ENCODE measurements at regions not wholly inside any gene's neighbourhood (a gene's known extent, or its start where the extent isn't known, plus 50 kb on each side); places are given as distances from the start of the nearest gene placed in this dataset.

DNA sequence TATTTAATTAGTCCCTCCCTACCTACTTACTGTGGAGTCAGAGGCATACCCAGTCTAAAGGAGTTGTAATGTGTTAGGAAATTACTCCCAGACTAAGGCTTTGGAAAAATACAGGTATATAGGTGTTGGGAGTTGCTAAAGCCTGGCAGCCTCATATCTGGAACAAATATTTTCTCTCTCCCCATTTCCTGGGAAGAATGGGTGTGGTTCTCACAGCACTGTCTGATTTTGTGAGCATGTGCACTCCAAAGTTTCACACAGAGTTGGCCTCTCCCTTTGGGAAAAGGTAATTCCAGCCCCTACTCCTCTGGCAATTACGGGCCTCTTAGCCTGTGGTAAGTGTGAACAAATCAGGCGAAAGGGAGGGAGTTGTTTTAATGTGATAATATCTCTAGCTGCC is 187.0 kb downstream of the MID1IP1 start:
- Histone ChIP-seq H2BK15ac (ENCODE audit: low read depth, poor library complexity, severe bottlenecking) (no peak overlapping the region), H3K27ac (ENCODE audit: low read length, poor library complexity, severe bottlenecking) (no peak overlapping the region), H3K18ac (ENCODE audit: low read depth in 1 of 2, low read length in 2 of 2) (no peak overlapping the region), H2BK5ac (ENCODE audit: low read depth, low read length, poor library complexity, severe bottlenecking) (no peak overlapping the region), H3K9ac (ENCODE audit: low read length) (no peak overlapping the region), H4K8ac (ENCODE audit: low read length) (no peak overlapping the region), H2AK5ac (ENCODE audit: low read length, severe bottlenecking) (no peak overlapping the region), H3K4me1 (ENCODE audit: control insufficient read depth, insufficient read depth, low read depth, low read length) (no peaks in the 10 kb centered on the region), H2BK12ac (ENCODE audit: low read length in 2 of 2) (no peak overlapping the region), H2AFZ (ENCODE audit: low read depth, low read length) (no peak overlapping the region), H3K14ac (ENCODE audit: low read length in 2 of 2) (no peak overlapping the region), H2BK120ac (ENCODE audit: low read depth, low read length) (no peak overlapping the region), H3K4me3 (ENCODE audit: insufficient read depth in 1 of 2, low read depth in 1 of 2, low read length in 2 of 2) (no peak overlapping the region), H3K79me1 (replicated peaks; ENCODE audit: low read length, poor library complexity, severe bottlenecking) (no peaks in the 10 kb centered on the region), H4K91ac (ENCODE audit: low read length) (no peak overlapping the region), H3K4me2 (ENCODE audit: low read length, poor library complexity, severe bottlenecking) (no peak overlapping the region), H3K27me3 (ENCODE audit: control insufficient read depth in 1 of 2, insufficient read depth in 1 of 2, low read length in 2 of 2) (peaks cover 0 to 17% of the 10 kb centered on the region in 2 experiments), H3K4ac (ENCODE audit: low read depth in 1 of 2, low read length in 2 of 2) (no peak overlapping the region), H3K36me3 (ENCODE audit: control insufficient read depth in 1 of 2, insufficient read depth in 2 of 2, low read depth in 1 of 2, low read length in 2 of 2) (no peaks in the 10 kb centered on the region), H3K9me3 (ENCODE audit: control insufficient read depth, low read length) (no peaks in the 10 kb centered on the region), H3K23ac (ENCODE audit: low read length in 2 of 2) (no peak overlapping the region)
- DNase-seq, result no peak
- WGBS, result 89% methylated on average over 2 of the region's 2 CpGs

DNA sequence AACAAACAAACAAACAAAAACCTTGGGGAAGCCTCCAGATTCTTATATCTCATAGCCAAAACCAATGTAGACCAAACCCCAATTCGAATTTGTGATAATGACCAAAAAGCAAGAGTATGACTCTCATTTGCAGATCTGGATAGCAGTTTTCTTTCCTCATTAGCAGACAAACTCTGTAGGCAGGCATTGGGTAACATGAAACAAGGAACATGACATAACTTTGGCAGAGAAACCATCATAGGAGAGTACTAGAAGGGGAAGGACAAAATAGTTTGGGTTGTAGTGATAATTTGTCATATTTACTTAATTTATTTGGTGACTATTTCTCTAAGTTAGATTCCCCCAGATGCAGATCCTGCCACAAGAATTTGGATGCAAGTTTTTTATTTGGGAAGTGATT is 187.8 kb downstream of the MID1IP1 start:
- 78% methylated on average over 1 of the region's 1 CpG for WGBS

DNA sequence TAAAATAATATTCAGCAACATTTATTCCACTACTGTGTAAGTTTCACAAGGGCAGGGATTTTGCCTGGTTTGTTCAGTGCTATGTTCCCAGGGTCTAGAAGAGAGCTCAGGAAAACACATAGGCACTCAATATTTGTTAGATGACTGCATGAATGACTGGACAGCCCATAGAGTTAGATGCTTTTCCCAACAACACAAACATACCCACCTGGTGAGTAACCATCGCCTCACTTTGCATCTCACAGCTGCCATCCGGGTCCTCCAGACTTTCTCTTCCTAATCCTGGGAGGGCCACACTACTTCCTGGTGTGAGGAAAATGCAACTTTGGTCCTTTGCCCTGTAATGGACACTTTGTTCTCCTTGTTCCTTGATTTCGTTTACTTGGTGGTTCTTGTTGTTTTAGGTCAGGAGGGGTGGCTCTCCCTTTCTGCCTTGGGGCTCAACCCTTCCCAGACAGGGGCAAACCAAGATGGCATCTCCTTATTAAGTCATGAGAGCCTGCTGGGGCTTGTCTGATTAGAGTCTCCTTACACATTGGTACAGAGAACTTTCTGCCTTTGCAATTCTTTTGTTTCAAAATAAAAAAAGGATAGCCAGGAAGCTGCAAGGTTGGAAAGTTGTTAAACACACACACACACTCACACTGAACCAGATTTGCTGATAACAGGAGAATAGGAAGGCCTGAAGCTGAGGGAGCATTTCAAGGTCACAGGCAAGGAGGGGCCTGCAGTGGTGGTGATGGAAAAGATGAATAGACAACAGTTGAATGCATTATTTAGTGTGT is 190.6 kb downstream of the MID1IP1 start:
- Histone ChIP-seq H4K8ac (ENCODE audit: low read length) (no peak overlapping the region), H3K9ac (ENCODE audit: low read length) (no peak overlapping the region), H2BK15ac (ENCODE audit: low read depth, poor library complexity, severe bottlenecking) (no peak overlapping the region), H3K9me3 (ENCODE audit: control insufficient read depth, low read length) (no peaks in the 10 kb centered on the region), H3K27ac (ENCODE audit: low read length, poor library complexity, severe bottlenecking) (no peak overlapping the region), H3K4ac (ENCODE audit: low read depth in 1 of 2, low read length in 2 of 2) (no peak overlapping the region), H3K79me1 (replicated peaks; ENCODE audit: low read length, poor library complexity, severe bottlenecking) (no peaks in the 10 kb centered on the region), H3K4me1 (ENCODE audit: control insufficient read depth, insufficient read depth, low read depth, low read length) (no peaks in the 10 kb centered on the region), H3K14ac (ENCODE audit: low read length in 2 of 2) (no peak overlapping the region), H3K18ac (ENCODE audit: low read depth in 1 of 2, low read length in 2 of 2) (no peak overlapping the region), H3K23ac (ENCODE audit: low read length in 2 of 2) (no peak overlapping the region), H3K4me2 (ENCODE audit: low read length, poor library complexity, severe bottlenecking) (no peak overlapping the region), H2AK5ac (ENCODE audit: low read length, severe bottlenecking) (no peak overlapping the region), H2BK12ac (ENCODE audit: low read length in 2 of 2) (no peak overlapping the region), H3K4me3 (ENCODE audit: insufficient read depth in 1 of 2, low read depth in 1 of 2, low read length in 2 of 2) (no peak overlapping the region), H2AFZ (ENCODE audit: low read depth, low read length) (no peak overlapping the region), H2BK120ac (ENCODE audit: low read depth, low read length) (no peak overlapping the region), H3K36me3 (ENCODE audit: control insufficient read depth in 1 of 2, insufficient read depth in 2 of 2, low read depth in 1 of 2, low read length in 2 of 2) (no peaks in the 10 kb centered on the region), H4K91ac (ENCODE audit: low read length) (no peak overlapping the region), H2BK5ac (ENCODE audit: low read depth, low read length, poor library complexity, severe bottlenecking) (no peak overlapping the region), H3K27me3 (ENCODE audit: control insufficient read depth in 1 of 2, insufficient read depth in 1 of 2, low read length in 2 of 2) (peaks cover 0 to 24% of the 10 kb centered on the region in 2 experiments)
- DNase-seq, result no peak
- 75% methylated on average over 2 of the region's 3 CpGs for WGBS

More for the DNA sequence above, 187.8 kb downstream of the MID1IP1 start:
- Histone ChIP-seq H3K27ac (ENCODE audit: low read length, poor library complexity, severe bottlenecking) (no peak overlapping the region), H3K79me1 (replicated peaks; ENCODE audit: low read length, poor library complexity, severe bottlenecking) (no peaks in the 10 kb centered on the region), H3K4ac (ENCODE audit: low read depth in 1 of 2, low read length in 2 of 2) (no peak overlapping the region), H4K8ac (ENCODE audit: low read length) (no peak overlapping the region), H3K4me1 (ENCODE audit: control insufficient read depth, insufficient read depth, low read depth, low read length) (no peaks in the 10 kb centered on the region), H3K14ac (ENCODE audit: low read length in 2 of 2) (no peak overlapping the region), H2AFZ (ENCODE audit: low read depth, low read length) (no peak overlapping the region), H3K27me3 (ENCODE audit: control insufficient read depth in 1 of 2, insufficient read depth in 1 of 2, low read length in 2 of 2) (peaks cover 0 to 22% of the 10 kb centered on the region in 2 experiments), H2BK5ac (ENCODE audit: low read depth, low read length, poor library complexity, severe bottlenecking) (no peak overlapping the region), H2AK5ac (ENCODE audit: low read length, severe bottlenecking) (no peak overlapping the region), H3K9me3 (ENCODE audit: control insufficient read depth, low read length) (no peaks in the 10 kb centered on the region), H2BK12ac (ENCODE audit: low read length in 2 of 2) (no peak overlapping the region), H3K4me2 (ENCODE audit: low read length, poor library complexity, severe bottlenecking) (no peak overlapping the region), H4K91ac (ENCODE audit: low read length) (no peak overlapping the region), H2BK15ac (ENCODE audit: low read depth, poor library complexity, severe bottlenecking) (no peak overlapping the region), H3K18ac (ENCODE audit: low read depth in 1 of 2, low read length in 2 of 2) (no peak overlapping the region), H2BK120ac (ENCODE audit: low read depth, low read length) (no peak overlapping the region), H3K23ac (ENCODE audit: low read length in 2 of 2) (no peak overlapping the region), H3K9ac (ENCODE audit: low read length) (no peak overlapping the region), H3K36me3 (ENCODE audit: control insufficient read depth in 1 of 2, insufficient read depth in 2 of 2, low read depth in 1 of 2, low read length in 2 of 2) (no peaks in the 10 kb centered on the region), H3K4me3 (ENCODE audit: insufficient read depth in 1 of 2, low read depth in 1 of 2, low read length in 2 of 2) (no peak overlapping the region)
- DNase-seq, result no peak

DNA sequence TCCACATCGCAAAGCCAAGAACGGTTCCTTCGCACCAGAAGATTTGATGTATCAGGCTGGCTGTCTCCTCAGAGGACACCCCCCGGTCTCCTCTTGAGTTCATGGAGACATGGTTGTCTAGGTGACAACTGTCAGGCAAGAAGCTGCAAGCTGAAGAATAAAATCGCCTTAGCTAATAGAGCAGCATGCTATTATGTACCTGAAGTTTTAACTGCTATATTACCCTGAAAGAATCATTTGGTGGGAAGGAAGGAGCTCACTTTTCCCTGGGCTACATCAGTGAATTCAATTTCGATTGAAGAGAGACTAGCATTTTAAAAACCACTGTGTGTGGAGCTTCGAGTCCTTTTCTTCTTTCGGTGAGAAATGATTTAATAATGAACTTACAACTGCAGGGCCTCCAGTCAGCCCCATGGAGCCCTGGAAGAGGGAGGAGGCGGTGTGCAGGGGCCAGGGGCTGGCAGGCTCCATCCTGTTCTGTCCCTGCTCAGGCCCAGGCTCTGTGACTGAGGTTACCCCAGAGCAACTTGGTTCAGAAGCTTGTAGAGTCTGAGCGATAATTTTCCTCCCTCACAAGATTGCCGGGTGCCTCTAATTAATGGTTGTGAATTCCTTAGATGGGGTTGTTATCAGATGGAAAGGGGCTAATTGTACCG is 191.3 kb downstream of the MID1IP1 start:
- Histone ChIP-seq H3K9ac (ENCODE audit: low read length) (no peak overlapping the region), H3K4ac (ENCODE audit: low read depth in 1 of 2, low read length in 2 of 2) (no peak overlapping the region), H2AK5ac (ENCODE audit: low read length, severe bottlenecking) (no peak overlapping the region), H3K4me2 (ENCODE audit: low read length, poor library complexity, severe bottlenecking) (no peak overlapping the region), H3K23ac (ENCODE audit: low read length in 2 of 2) (no peak overlapping the region), H2BK5ac (ENCODE audit: low read depth, low read length, poor library complexity, severe bottlenecking) (no peak overlapping the region), H4K8ac (ENCODE audit: low read length) (no peak overlapping the region), H2AFZ (ENCODE audit: low read depth, low read length) (no peak overlapping the region), H4K91ac (ENCODE audit: low read length) (no peak overlapping the region), H3K4me3 (ENCODE audit: insufficient read depth in 1 of 2, low read depth in 1 of 2, low read length in 2 of 2) (no peak overlapping the region), H3K18ac (ENCODE audit: low read depth in 1 of 2, low read length in 2 of 2) (no peak overlapping the region), H3K14ac (ENCODE audit: low read length in 2 of 2) (no peak overlapping the region), H2BK15ac (ENCODE audit: low read depth, poor library complexity, severe bottlenecking) (no peak overlapping the region), H3K27me3 (ENCODE audit: control insufficient read depth in 1 of 2, insufficient read depth in 1 of 2, low read length in 2 of 2) (peaks cover 0 to 24% of the 10 kb centered on the region in 2 experiments), H2BK120ac (ENCODE audit: low read depth, low read length) (no peak overlapping the region), H3K9me3 (ENCODE audit: control insufficient read depth, low read length) (no peaks in the 10 kb centered on the region), H2BK12ac (ENCODE audit: low read length in 2 of 2) (no peak overlapping the region), H3K79me1 (replicated peaks; ENCODE audit: low read length, poor library complexity, severe bottlenecking) (no peaks in the 10 kb centered on the region), H3K27ac (ENCODE audit: low read length, poor library complexity, severe bottlenecking) (no peak overlapping the region), H3K36me3 (ENCODE audit: control insufficient read depth in 1 of 2, insufficient read depth in 2 of 2, low read depth in 1 of 2, low read length in 2 of 2) (no peaks in the 10 kb centered on the region), H3K4me1 (ENCODE audit: control insufficient read depth, insufficient read depth, low read depth, low read length) (no peaks in the 10 kb centered on the region)
- no peak for DNase-seq
- 87% methylated on average over 12 of the region's 12 CpGs for WGBS
